Transverse colon (tissue), 4 donors: ENCODE measurements at regions not wholly inside any gene's neighbourhood (a gene's known extent, or its start where the extent isn't known, plus 50 kb on each side); places are given as distances from the start of the nearest gene placed in this dataset.
A peak's percentile ranks its signal among the peaks of the same experiment; 100 is the strongest.

ENCODE experiments used
- DNase-seq: peaks from one replicate; pipeline ENCODE4 v3.0.0-alpha.2; 2019
- H3K27ac ChIP-seq, 4 donors: fragments of 200-600 bp; sonication (generic); 2 replicates each; pipeline ENCODE4 v1.5.1; 2016 to 2018; ENCODE audit warnings: inconsistent platforms in 4 of 4
- H3K27me3 ChIP-seq: fragments of 200-600 bp; sonication (generic); 2 replicates; pipeline ENCODE4 v1.5.1; 2017; ENCODE audit warnings: inconsistent platforms
- H3K36me3 ChIP-seq, 4 donors: fragments of 200-600 bp; sonication (generic); 2 replicates each; pipeline ENCODE4 v1.5.1; 2017 to 2019; ENCODE audit warnings: inconsistent platforms in 4 of 4
- H3K4me1 ChIP-seq, 4 donors: fragments of 200-600 bp; sonication (generic); 2 replicates each; pipeline ENCODE4 v1.5.1; 2017 to 2020; ENCODE audit warnings: inconsistent platforms in 4 of 4
- H3K4me3 ChIP-seq, 4 donors: fragments of 200-600 bp; sonication (generic); 1 replicate in 1 of 4; 2 replicates in 3 of 4; pipeline versions ENCODE4 v1.5.1 to v1.6.1; 2017 to 2019; ENCODE audit warnings: inconsistent platforms in 4 of 4
- H3K9me3 ChIP-seq, 2 donors: fragments of 200-600 bp; sonication (generic); 2 replicates each; pipeline ENCODE4 v1.5.1; 2017 to 2019; ENCODE audit warnings: inconsistent platforms in 2 of 2
- EP300 ChIP-seq: sonication (generic); formaldehyde crosslinking; IDR thresholded peaks from one replicate; pipeline ENCODE4 v1.6.1; 2017; ENCODE audit warnings: antibody characterized with exemption, low read depth
- POLR2A ChIP-seq: fragments of 450-650 bp; IDR thresholded peaks from one replicate; pipeline ENCODE4 v1.6.1; 2016; ENCODE audit warnings: antibody characterized with exemption, mild to moderate bottlenecking, moderate library complexity
- POLR2AphosphoS5 ChIP-seq, 3 donors: sonication (generic); formaldehyde crosslinking; IDR thresholded peaks; one replicate each; pipeline ENCODE4 v1.6.1; 2016; ENCODE audit warnings: antibody characterized with exemption in 3 of 3
- WGBS, 2 donors: methylation state at CpG; one replicate each; pipeline ENCODE4 v1.1.5; 2018; ENCODE audit warnings: low coverage in 1 of 2; 5-methylcytosine and 5-hydroxymethylcytosine counted together
- in situ Hi-C, 4 donors: fragments of 200-750 bp; cut with MboI; loops; one replicate each; pipeline versions ENCODE4 v1.15.0 to v1.15.1; 2017; ENCODE audit warnings: low sequenced_read_pairs in 3 of 4, low pct_ligation_motif_present in 1 of 4, low pct_unique_long_range_greater_than_20kb in 1 of 4
- intact Hi-C: fragments of 100-400 bp; cut with DNase I; formaldehyde crosslinking; loops from one replicate; pipeline ENCODE4 v1.15.1; 2023; ENCODE audit warnings: low total_unique reads
- TF ChIP-seq, protein P1 (sequence below), 5 experiments: fragments of 200-600 bp in 3 of 5; fragments of 450-650 bp in 2 of 5; sonication (generic) in 3 of 5; IDR thresholded peaks; 1 replicate in 2 of 5; 2 replicates in 3 of 5; pipeline ENCODE4 v1.5.1; 2016 to 2017; ENCODE audit warnings: antibody characterized with exemption in 5 of 5, inconsistent platforms in 3 of 5, mild to moderate bottlenecking in 2 of 5, moderate library complexity in 1 of 5

DNA sequence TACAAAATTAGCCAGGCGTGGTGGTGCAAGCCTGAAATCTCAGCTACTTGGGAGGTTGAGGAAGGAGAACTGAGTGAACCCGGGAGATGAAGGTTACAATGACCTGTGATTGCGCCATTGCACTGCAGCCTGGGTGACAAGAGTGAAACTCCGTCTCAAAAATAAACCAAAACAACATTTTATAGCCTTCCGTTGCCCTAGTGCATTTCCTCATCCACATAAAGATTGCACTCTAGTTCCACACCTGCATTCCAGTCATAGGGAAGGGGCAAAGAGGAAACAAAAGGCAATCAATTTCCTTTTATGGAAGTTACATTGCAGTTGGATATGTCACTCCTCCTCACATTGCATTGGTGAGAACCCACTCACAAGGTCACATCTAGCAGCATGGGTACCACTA lies 182.7 kb upstream of the ARG1 start:
- DNase-seq = no peak
- WGBS, 2 donors = 61 to 72% methylated on average over 5 of the region's 5 CpGs
- H3K36me3 ChIP-seq = no peaks in the 10 kb centered on the region
- intact Hi-C loops (no loop called here), in situ Hi-C loops (no loop called here)
- H3K27ac ChIP-seq = peak overlapping the region in 1 of 4 donors; percentile 28
- peak in 1 of 3 donors; percentile 12 for TF ChIP-seq POLR2AphosphoS5 (IDR thresholded peaks at IDR 0.05)
- no peak for TF ChIP-seq EP300
- peaks cover 0 to 5% (median 2%) of the 10 kb centered on the region in 4 donors for H3K4me1 ChIP-seq
- no peaks in the 10 kb centered on the region for H3K9me3 ChIP-seq
- no peaks in the 10 kb centered on the region for H3K27me3 ChIP-seq
- H3K4me3 ChIP-seq = no peak overlapping the region

DNA sequence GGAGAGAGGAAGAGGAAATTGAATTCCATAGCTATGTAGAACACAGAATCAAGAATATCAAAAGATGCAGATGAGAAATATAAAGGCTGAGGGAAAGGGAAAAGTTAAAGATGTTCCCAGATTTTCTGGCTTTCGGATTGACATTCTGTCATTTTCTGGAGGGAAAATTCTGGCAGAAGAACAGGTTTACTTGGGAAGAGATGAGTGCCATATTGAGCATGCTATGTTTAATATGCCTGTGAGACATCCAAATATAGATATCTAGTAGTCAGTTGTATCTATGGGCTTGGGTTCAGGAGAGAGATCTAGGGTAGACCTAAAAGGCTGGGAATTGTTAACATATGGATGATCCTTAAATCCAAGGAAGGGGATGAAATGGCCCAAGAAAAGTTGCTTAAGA lies 181.9 kb upstream of the ARG1 start:
- H3K27me3 ChIP-seq = no peaks in the 10 kb centered on the region
- intact Hi-C loops (no loop called here), in situ Hi-C loops (no loop called here)
- no peak overlapping the region for H3K4me3 ChIP-seq
- no peak for DNase-seq
- H3K9me3 ChIP-seq = no peaks in the 10 kb centered on the region
- H3K36me3 ChIP-seq = no peaks in the 10 kb centered on the region
- no peak overlapping the region for H3K27ac ChIP-seq
- peaks cover 0 to 5% (median 2%) of the 10 kb centered on the region in 4 donors for H3K4me1 ChIP-seq
- TF ChIP-seq POLR2AphosphoS5 (IDR thresholded peaks at IDR 0.05) = no peak
- no peak for TF ChIP-seq EP300
- TF ChIP-seq, protein P1, sequence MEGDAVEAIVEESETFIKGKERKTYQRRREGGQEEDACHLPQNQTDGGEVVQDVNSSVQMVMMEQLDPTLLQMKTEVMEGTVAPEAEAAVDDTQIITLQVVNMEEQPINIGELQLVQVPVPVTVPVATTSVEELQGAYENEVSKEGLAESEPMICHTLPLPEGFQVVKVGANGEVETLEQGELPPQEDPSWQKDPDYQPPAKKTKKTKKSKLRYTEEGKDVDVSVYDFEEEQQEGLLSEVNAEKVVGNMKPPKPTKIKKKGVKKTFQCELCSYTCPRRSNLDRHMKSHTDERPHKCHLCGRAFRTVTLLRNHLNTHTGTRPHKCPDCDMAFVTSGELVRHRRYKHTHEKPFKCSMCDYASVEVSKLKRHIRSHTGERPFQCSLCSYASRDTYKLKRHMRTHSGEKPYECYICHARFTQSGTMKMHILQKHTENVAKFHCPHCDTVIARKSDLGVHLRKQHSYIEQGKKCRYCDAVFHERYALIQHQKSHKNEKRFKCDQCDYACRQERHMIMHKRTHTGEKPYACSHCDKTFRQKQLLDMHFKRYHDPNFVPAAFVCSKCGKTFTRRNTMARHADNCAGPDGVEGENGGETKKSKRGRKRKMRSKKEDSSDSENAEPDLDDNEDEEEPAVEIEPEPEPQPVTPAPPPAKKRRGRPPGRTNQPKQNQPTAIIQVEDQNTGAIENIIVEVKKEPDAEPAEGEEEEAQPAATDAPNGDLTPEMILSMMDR (IDR thresholded peaks at IDR 0.05) = no peak
- no peak for TF ChIP-seq POLR2A
- 83 to 97% methylated on average over 1 of the region's 1 CpG for WGBS, 2 donors

DNA sequence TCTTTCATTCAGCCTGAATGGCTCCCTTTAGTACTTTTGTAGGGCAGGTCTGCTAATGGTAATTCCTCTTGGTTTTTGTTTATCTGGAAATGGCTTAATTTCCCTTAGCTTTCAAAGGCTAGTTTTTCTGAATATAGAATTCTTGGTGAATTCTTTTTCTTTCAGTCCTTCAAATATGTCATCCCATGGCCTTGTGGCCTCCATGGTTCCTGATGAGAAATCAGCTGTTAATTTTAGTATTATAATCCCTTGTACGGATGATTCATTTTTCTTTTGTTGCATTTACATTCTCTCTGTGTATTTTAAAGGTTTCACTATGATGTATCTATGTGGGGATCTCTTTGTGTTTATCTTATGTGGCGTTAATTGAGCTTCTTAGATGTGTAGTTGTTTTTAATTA lies 179.6 kb upstream of the ARG1 start:
- TF ChIP-seq POLR2A = no peak
- 84 to 96% methylated on average over 2 of the region's 2 CpGs for WGBS, 2 donors
- in situ Hi-C loops (no loop called here), intact Hi-C loops (no loop called here)
- no peak overlapping the region for H3K27ac ChIP-seq
- no peak for DNase-seq
- H3K27me3 ChIP-seq = no peaks in the 10 kb centered on the region
- H3K36me3 ChIP-seq = no peaks in the 10 kb centered on the region
- no peak overlapping the region for H3K4me3 ChIP-seq
- H3K4me1 ChIP-seq = peaks cover 0 to 5% (median 2%) of the 10 kb centered on the region in 4 donors
- no peaks in the 10 kb centered on the region for H3K9me3 ChIP-seq

DNA sequence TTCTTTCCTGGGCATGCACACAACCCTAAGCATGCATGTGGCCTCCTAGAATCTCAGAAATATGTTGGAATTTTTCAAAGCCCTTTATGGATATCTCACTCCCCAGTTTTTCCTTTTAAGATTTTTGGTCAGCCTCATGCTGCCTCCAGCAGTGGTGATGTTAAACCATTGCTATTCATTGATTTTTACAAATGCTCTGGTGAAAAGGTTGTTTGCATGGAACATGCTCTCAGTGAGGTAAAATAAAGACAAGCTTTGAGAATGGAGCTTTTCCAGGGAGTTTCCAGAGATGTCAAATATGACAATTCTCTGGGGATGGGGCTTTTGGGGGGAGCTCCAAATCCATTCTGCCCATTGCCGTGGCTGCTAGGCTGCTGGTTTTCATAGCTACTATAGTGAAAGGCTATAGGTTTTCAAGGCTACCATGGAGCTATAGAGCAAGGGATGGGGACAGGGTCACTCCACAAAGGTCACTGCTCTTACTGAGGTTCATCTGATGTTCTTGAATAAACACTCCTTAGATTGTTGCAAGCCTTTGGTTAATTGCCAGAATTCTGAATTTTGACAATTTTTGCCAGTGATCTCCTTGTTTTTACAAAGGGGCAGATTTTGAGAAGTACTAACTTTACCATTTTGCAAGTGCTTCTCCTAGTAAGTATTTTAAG lies 178.1 kb upstream of the ARG1 start:
- Histone ChIP-seq H3K27ac (no peak overlapping the region), H3K4me3 (no peak overlapping the region), H3K9me3 (no peaks in the 10 kb centered on the region), H3K4me1 (peaks cover 0 to 5% (median under 1%) of the 10 kb centered on the region in 4 donors), H3K36me3 (no peaks in the 10 kb centered on the region), H3K27me3 (no peaks in the 10 kb centered on the region)
- WGBS, 2 donors = 76% methylated on average over 1 of the region's 1 CpG; no CpG with 5 or more reads in 1 of the 2 donors
- TF ChIP-seq POLR2A (no peak), EP300 (no peak), POLR2AphosphoS5 (IDR thresholded peaks at IDR 0.05) (no peak)
- TF ChIP-seq, protein P1 (IDR thresholded peaks at IDR 0.05) = no peak
- in situ Hi-C loops (no loop called here), intact Hi-C loops (no loop called here)
- no peak for DNase-seq

DNA sequence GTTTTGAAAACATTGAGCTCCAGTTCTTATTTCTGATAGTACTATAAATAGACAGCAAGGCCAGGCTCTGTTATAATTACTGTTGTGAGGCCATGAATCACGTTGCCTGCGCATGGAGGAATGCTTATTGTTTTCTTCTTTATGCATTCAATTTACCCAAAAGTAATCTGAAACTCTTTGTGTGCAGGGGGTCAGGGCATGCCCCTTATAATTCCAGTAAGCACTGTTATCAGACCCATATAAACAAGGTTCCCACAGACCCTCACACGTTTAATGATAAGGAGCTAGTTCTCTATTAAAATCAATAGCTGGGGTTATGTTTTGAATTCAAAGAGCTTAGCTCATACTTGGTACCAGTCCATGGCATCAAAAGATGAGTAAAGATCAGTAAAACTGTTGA lies 174.8 kb upstream of the ARG1 start:
- H3K36me3 ChIP-seq = no peaks in the 10 kb centered on the region
- intact Hi-C loops (no loop called here), in situ Hi-C loops (no loop called here)
- no peaks in the 10 kb centered on the region for H3K4me1 ChIP-seq
- H3K27me3 ChIP-seq = no peaks in the 10 kb centered on the region
- no peaks in the 10 kb centered on the region for H3K9me3 ChIP-seq
- DNase-seq = no peak
- no peak overlapping the region for H3K4me3 ChIP-seq
- no peak overlapping the region for H3K27ac ChIP-seq
- 70% methylated on average over 3 of the region's 3 CpGs; no CpG with 5 or more reads in 1 of the 2 donors for WGBS, 2 donors
- TF ChIP-seq POLR2AphosphoS5 (IDR thresholded peaks at IDR 0.05) = no peak
- no peak for TF ChIP-seq POLR2A
- TF ChIP-seq, protein P1 (IDR thresholded peaks at IDR 0.05) = no peak
